ENCODE measurements at regions not wholly inside any gene's neighbourhood (a gene's known extent, or its start where the extent isn't known, plus 50 kb on each side); places are given as distances from the start of the nearest gene placed in this dataset.

DNA sequence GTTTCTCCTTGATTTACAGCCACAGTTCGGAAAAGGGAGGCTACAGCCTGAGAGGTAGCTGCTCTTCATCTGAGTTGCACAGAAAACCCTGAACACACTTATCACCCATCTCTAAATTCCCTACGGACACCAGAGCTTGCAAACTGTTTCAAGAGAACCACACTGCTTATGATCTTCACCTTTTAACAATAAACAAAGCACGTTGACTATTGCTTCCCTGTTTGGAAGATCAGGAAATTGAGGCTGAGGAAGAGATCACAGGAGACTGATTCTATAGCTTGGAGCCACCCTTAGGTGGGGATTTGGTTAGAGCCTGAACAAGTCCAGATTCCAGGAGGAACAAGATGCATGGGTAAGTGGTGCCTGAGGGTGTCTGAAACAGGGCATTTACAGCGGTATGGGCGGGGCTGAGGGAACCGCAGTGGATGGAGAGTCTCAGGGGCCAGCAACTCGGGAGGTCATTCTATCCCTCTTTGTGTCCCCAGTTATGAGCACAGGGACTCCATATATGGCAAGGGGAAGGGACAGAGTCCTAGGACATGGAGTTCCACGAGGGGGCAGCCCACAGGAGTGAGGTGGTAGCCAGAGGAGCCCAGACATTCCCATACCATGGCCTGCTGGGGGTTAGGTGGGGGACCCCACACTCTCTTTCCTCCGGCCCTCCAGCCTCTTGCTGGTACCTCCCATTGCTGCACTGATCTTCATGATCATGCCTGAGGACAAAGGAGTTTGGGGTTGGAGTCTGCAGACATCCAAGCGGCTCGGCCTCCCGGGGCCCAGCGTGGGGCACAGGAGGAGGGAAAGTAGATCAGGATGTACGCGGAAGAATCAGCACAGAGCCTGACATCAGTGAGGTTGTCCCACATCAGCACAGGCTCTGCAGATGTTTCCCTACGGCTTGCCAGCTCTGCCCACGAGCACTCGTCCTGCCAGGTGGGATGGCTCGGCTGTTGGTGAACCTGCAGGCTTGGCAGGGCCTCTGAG, 162.3 kb upstream of the ZNF536 start:
- TF ChIP-seq, protein P1, sequence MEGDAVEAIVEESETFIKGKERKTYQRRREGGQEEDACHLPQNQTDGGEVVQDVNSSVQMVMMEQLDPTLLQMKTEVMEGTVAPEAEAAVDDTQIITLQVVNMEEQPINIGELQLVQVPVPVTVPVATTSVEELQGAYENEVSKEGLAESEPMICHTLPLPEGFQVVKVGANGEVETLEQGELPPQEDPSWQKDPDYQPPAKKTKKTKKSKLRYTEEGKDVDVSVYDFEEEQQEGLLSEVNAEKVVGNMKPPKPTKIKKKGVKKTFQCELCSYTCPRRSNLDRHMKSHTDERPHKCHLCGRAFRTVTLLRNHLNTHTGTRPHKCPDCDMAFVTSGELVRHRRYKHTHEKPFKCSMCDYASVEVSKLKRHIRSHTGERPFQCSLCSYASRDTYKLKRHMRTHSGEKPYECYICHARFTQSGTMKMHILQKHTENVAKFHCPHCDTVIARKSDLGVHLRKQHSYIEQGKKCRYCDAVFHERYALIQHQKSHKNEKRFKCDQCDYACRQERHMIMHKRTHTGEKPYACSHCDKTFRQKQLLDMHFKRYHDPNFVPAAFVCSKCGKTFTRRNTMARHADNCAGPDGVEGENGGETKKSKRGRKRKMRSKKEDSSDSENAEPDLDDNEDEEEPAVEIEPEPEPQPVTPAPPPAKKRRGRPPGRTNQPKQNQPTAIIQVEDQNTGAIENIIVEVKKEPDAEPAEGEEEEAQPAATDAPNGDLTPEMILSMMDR (IDR thresholded peaks at IDR 0.05; ENCODE audit: poor library complexity, severe bottlenecking), result no peak
- DNase-seq (ENCODE audit: low spot score), result no peak
- Histone ChIP-seq H3K27ac (ENCODE audit: poor library complexity, severe bottlenecking) (no peak overlapping the region), H3K4me3 (ENCODE audit: severe bottlenecking) (no peak overlapping the region), H3K27me3 (ENCODE audit: insufficient read depth, poor library complexity, severe bottlenecking) (peaks cover 7% of the 10 kb centered on the region), H3K9me3 (ENCODE audit: severe bottlenecking) (no peaks in the 10 kb centered on the region), H3K36me3 (ENCODE audit: low read depth) (no peaks in the 10 kb centered on the region), H3K4me1 (ENCODE audit: insufficient read depth, poor library complexity, severe bottlenecking) (no peaks in the 10 kb centered on the region)
- ATAC-seq (ENCODE audit: low read depth), result no peak

DNA sequence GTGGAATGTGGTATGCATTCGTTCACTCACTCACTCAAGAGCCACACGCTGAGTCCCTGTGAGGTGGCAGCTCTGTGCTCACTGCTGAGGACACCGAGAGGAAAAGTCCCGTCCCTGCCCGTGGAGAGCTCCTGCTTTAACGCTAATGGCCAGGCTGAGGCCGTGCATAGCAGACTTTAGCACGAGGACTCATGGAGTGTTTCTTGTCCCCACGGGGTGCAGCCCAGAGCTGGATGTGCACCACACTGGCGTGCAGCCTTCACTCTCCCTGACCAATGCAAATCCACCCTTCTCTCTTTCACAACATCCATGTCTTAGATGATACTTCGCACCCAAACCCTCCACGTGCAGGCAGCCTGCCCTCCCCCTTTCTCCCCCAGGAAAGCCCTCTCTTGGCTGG, 159.6 kb upstream of the ZNF536 start:
- Histone ChIP-seq H3K27me3 (ENCODE audit: insufficient read depth, poor library complexity, severe bottlenecking) (peaks cover 14% of the 10 kb centered on the region), H3K27ac (ENCODE audit: poor library complexity, severe bottlenecking) (no peak overlapping the region), H3K36me3 (ENCODE audit: low read depth) (no peaks in the 10 kb centered on the region), H3K4me3 (ENCODE audit: severe bottlenecking) (no peak overlapping the region), H3K9me3 (ENCODE audit: severe bottlenecking) (no peaks in the 10 kb centered on the region), H3K4me1 (ENCODE audit: insufficient read depth, poor library complexity, severe bottlenecking) (no peaks in the 10 kb centered on the region)
- TF ChIP-seq, protein P1 (IDR thresholded peaks at IDR 0.05; ENCODE audit: poor library complexity, severe bottlenecking), result no peak
- ATAC-seq (ENCODE audit: low read depth) (no peak), DNase-seq (ENCODE audit: low spot score) (no peak)

- Histone ChIP-seq H3K9me3 (ENCODE audit: severe bottlenecking) (no peaks in the 10 kb centered on the region), H3K4me3 (ENCODE audit: severe bottlenecking) (no peak overlapping the region), H3K4me1 (ENCODE audit: insufficient read depth, poor library complexity, severe bottlenecking) (no peaks in the 10 kb centered on the region), H3K36me3 (ENCODE audit: low read depth) (no peaks in the 10 kb centered on the region), H3K27ac (ENCODE audit: poor library complexity, severe bottlenecking) (no peak overlapping the region), H3K27me3 (ENCODE audit: insufficient read depth, poor library complexity, severe bottlenecking) (peaks cover 7% of the 10 kb centered on the region)
- TF ChIP-seq, protein P1 (IDR thresholded peaks at IDR 0.05; ENCODE audit: poor library complexity, severe bottlenecking), result no peak
- DNase-seq (ENCODE audit: low spot score) (no peak), ATAC-seq (ENCODE audit: low read depth) (no peak)
Measured at GRCh38 chr19:30214651-30215051, 157.5 kb upstream of the ZNF536 start.

DNA sequence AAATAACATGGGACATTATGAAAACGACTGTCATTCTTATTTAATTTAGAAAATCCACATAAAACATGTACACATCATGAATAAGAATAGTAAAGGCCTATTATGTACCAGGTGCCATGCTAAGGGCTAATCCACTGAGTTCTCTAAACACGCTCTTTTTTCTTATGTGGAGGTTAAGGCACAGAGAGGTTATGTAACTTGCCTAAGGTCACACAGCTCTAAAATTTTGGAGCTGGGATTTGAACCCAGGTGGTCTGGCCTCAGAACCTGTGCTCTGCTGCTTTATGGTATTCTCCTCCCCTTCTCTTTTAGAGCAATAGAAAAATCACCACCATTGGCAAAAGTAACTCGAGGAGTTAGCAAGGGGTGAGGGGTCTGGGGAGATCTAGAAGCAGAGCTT, 156.9 kb upstream of the ZNF536 start:
- peaks cover 7% of the 10 kb centered on the region for H3K27me3 ChIP-seq (ENCODE audit: insufficient read depth, poor library complexity, severe bottlenecking)
- H3K4me1 ChIP-seq (ENCODE audit: insufficient read depth, poor library complexity, severe bottlenecking), result no peaks in the 10 kb centered on the region
- TF ChIP-seq, protein P1 (IDR thresholded peaks at IDR 0.05; ENCODE audit: poor library complexity, severe bottlenecking), result no peak
- no peak for DNase-seq (ENCODE audit: low spot score)
- H3K36me3 ChIP-seq (ENCODE audit: low read depth), result no peaks in the 10 kb centered on the region
- no peak for ATAC-seq (ENCODE audit: low read depth)
- H3K4me3 ChIP-seq (ENCODE audit: severe bottlenecking), result no peak overlapping the region
- H3K27ac ChIP-seq (ENCODE audit: poor library complexity, severe bottlenecking), result no peak overlapping the region
- no peaks in the 10 kb centered on the region for H3K9me3 ChIP-seq (ENCODE audit: severe bottlenecking)

DNA sequence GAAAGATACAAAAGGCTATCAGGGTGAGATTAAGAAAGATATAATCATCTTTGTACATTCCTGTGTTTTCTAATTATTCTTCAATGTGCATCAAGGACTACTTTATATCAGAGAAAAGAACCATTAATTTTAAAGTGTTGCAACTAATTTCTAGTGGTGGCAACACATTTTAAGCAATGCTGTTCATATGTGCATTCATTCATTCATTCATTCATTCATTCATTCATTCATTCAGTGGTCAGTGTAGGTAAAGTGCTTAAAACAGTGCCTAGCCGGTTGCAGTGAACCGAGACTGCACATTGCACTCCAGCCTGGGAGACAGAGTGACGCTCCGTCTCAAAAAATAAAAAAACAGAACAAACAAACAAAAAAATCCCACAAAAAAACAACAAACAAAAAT, 155.7 kb upstream of the ZNF536 start:
- ATAC-seq (ENCODE audit: low read depth) (no peak), DNase-seq (ENCODE audit: low spot score) (no peak)
- no peaks in the 10 kb centered on the region for H3K36me3 ChIP-seq (ENCODE audit: low read depth)
- TF ChIP-seq, protein P1 (IDR thresholded peaks at IDR 0.05; ENCODE audit: poor library complexity, severe bottlenecking), result no peak
- no peak overlapping the region for H3K4me3 ChIP-seq (ENCODE audit: severe bottlenecking)
- H3K4me1 ChIP-seq (ENCODE audit: insufficient read depth, poor library complexity, severe bottlenecking), result no peaks in the 10 kb centered on the region
- H3K27me3 ChIP-seq (ENCODE audit: insufficient read depth, poor library complexity, severe bottlenecking), result peaks cover 11% of the 10 kb centered on the region
- no peak overlapping the region for H3K27ac ChIP-seq (ENCODE audit: poor library complexity, severe bottlenecking)
- H3K9me3 ChIP-seq (ENCODE audit: severe bottlenecking), result no peaks in the 10 kb centered on the region

Measured in RWPE2 (cell line).